ENCODE measurements at regions not wholly inside any gene's neighbourhood (a gene's known extent, or its start where the extent isn't known, plus 50 kb on each side); places are given as distances from the start of the nearest gene placed in this dataset.

GRCh38 chr2:151087377-151087776 lies 174.3 kb downstream of the RBM43 start:
- DNase-seq (ENCODE audit: extremely low read depth, low read depth) = no peak
- no peak for TF ChIP-seq CTCF (IDR thresholded peaks at IDR 0.05; ENCODE audit: low read depth, low read length)

- peak; percentile 44 for DNase-seq (ENCODE audit: extremely low read depth, low read depth)
Measured at GRCh38 chr2:151085181-151085611, 176.5 kb downstream of the RBM43 start.

GRCh38 chr2:151083856-151084795 lies 177.5 kb downstream of the RBM43 start:
- no peak for TF ChIP-seq CTCF (IDR thresholded peaks at IDR 0.05; ENCODE audit: low read depth, low read length)
- DNase-seq (ENCODE audit: extremely low read depth, low read depth) = no peak

More at GRCh38 chr2:151085181-151085611, 176.5 kb downstream of the RBM43 start:
- TF ChIP-seq CTCF (IDR thresholded peaks at IDR 0.05; ENCODE audit: low read depth, low read length) = no peak

- no peak for TF ChIP-seq CTCF (IDR thresholded peaks at IDR 0.05; ENCODE audit: low read depth, low read length)
Measured at GRCh38 chr2:151078889-151079288, 182.8 kb downstream of the RBM43 start.

GRCh38 chr2:151071906-151072305 lies 189.8 kb downstream of the RBM43 start:
- DNase-seq (ENCODE audit: extremely low read depth, low read depth) = no peak
- no peak for TF ChIP-seq CTCF (IDR thresholded peaks at IDR 0.05; ENCODE audit: low read depth, low read length)

More at GRCh38 chr2:151078889-151079288, 182.8 kb downstream of the RBM43 start:
- DNase-seq (ENCODE audit: extremely low read depth, low read depth) = no peak

GRCh38 chr2:151071382-151071781 lies 190.3 kb downstream of the RBM43 start:
- DNase-seq (ENCODE audit: extremely low read depth, low read depth) = no peak
- TF ChIP-seq CTCF (IDR thresholded peaks at IDR 0.05; ENCODE audit: low read depth, low read length) = peak; percentile 71

GRCh38 chr2:151070253-151070652 lies 191.4 kb downstream of the RBM43 start:
- DNase-seq (ENCODE audit: extremely low read depth, low read depth) = no peak
- no peak for TF ChIP-seq CTCF (IDR thresholded peaks at IDR 0.05; ENCODE audit: low read depth, low read length)

All from AG09319 (cell line).